HG02623 (cell line): ENCODE measurements at regions not wholly inside any gene's neighbourhood (a gene's known extent, or its start where the extent isn't known, plus 50 kb on each side); places are given as distances from the start of the nearest gene placed in this dataset.

Experiments used
- ATAC-seq: cut with Tn5 transposase; IDR thresholded peaks from one replicate; pipeline ENCODE4 v1.9.1; 2021; ENCODE audit warnings: moderate library complexity; ENCODE audit not compliant: unreplicated experiment

GRCh38 chr15:47945872-47946650 lies 174.7 kb upstream of the SLC24A5 start:
- ATAC-seq: no peak

- no peak for ATAC-seq
Observed at GRCh38 chr15:47949815-47950214, 171.0 kb upstream of the SLC24A5 start.

GRCh38 chr15:47950447-47950846 lies 170.3 kb upstream of the SLC24A5 start:
- ATAC-seq: no peak

- no peak for ATAC-seq
Observed at GRCh38 chr15:47951781-47952180, 169.0 kb upstream of the SLC24A5 start.

GRCh38 chr15:47954196-47954595 lies 166.6 kb upstream of the SLC24A5 start:
- no peak for ATAC-seq

- no peak for ATAC-seq
Observed at GRCh38 chr15:47955021-47955420, 165.8 kb upstream of the SLC24A5 start.

- ATAC-seq: no peak
Observed at GRCh38 chr15:47959617-47960413, 161.0 kb upstream of the SLC24A5 start.

GRCh38 chr15:47961401-47962090 lies 159.2 kb upstream of the SLC24A5 start:
- ATAC-seq: peak; percentile 88

- ATAC-seq: no peak
Observed at GRCh38 chr15:47963265-47963664, 157.5 kb upstream of the SLC24A5 start.

GRCh38 chr15:47964229-47964628 lies 156.6 kb upstream of the SLC24A5 start:
- no peak for ATAC-seq

- ATAC-seq: no peak
Observed at GRCh38 chr15:47965297-47965696, 155.5 kb upstream of the SLC24A5 start.

GRCh38 chr15:47968593-47968992 lies 152.2 kb upstream of the SLC24A5 start:
- no peak for ATAC-seq

- no peak for ATAC-seq
Observed at GRCh38 chr15:47971637-47972036, 149.2 kb upstream of the SLC24A5 start.

GRCh38 chr15:47972738-47973137 lies 148.1 kb upstream of the SLC24A5 start:
- ATAC-seq: no peak

GRCh38 chr15:47974724-47975123 lies 146.1 kb upstream of the SLC24A5 start:
- ATAC-seq: no peak

GRCh38 chr15:47975427-47975826 lies 145.4 kb upstream of the SLC24A5 start:
- ATAC-seq: no peak

- no peak for ATAC-seq
Observed at GRCh38 chr15:47983533-47983932, 137.3 kb upstream of the SLC24A5 start.

GRCh38 chr15:47985568-47985967 lies 135.2 kb upstream of the SLC24A5 start:
- ATAC-seq: no peak

- ATAC-seq: no peak
Observed at GRCh38 chr15:47987461-47987860, 133.3 kb upstream of the SLC24A5 start.

GRCh38 chr15:47987908-47988532 lies 132.8 kb upstream of the SLC24A5 start:
- ATAC-seq: peak; percentile 95

- ATAC-seq: no peak
Observed at GRCh38 chr15:47988564-47988963, 132.2 kb upstream of the SLC24A5 start.
